ENCODE measurements at regions not wholly inside any gene's neighbourhood (a gene's known extent, or its start where the extent isn't known, plus 50 kb on each side); places are given as distances from the start of the nearest gene placed in this dataset.
"Not testable (repeated sequence)": the region's sequence is repeated elsewhere in the genome, so short reads cannot be mapped to it uniquely, and the experiment has no call there.

DNA sequence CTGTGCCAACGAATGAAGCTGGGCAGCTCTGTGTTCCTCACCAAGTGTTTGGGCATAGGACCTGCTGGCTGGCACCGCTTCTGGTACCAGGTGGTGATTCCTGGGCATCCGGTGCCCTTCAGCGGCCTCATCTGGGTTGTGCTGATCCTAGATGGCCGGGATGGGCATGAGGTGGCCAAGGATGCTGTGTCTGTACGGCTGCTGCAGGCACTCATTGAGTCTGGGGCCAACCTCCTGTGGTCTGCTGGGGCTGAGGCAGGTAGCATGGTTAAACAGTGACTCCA lies 96.1 kb upstream of the PLEKHM1 start:
- not testable (repeated sequence) for DNase-seq

DNA sequence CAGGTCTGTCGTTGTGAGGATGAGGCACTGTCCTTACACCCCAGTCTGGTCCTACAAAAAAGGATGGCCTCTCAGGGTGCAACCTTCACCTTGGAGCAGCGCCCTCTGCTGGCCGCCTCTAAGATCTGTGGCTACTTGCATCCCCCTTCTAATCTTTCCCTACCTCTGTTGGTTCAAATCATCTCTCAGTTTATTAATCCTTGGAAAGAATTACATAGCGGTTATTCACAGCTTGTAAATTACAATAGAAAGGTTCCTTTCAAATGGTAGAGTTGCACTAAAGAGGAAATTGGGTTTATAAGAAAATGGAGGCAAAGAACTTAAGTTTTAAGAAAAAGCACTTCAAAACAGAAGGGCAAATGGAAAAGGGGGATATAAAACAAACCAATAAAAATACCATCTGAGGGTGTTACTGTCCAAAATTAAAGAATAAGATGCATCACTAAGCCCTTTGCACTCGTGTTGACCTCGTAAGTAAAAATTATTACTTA lies 102.0 kb upstream of the PLEKHM1 start:
- DNase-seq = not testable (repeated sequence)

DNA sequence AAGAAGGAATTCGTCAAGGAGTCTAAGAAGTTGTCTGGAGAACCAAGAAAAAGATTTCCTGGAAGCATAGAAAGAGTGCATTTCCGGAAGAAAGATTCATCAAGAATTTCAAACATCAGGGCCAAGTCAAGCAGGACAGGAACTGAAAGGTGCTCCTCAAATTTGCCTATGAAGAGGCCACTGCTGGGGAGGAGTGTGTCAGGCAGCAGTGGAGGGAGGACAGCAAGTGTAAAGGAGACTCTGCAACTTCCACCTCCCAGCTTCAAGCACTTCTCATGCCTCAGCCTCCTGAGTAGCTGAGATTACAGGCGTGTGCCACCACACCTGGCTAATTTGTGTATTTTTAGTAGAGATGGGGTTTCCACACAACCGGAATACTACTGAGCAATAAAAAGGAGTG lies 105.8 kb upstream of the PLEKHM1 start:
- DNase-seq = not testable (repeated sequence)

DNA sequence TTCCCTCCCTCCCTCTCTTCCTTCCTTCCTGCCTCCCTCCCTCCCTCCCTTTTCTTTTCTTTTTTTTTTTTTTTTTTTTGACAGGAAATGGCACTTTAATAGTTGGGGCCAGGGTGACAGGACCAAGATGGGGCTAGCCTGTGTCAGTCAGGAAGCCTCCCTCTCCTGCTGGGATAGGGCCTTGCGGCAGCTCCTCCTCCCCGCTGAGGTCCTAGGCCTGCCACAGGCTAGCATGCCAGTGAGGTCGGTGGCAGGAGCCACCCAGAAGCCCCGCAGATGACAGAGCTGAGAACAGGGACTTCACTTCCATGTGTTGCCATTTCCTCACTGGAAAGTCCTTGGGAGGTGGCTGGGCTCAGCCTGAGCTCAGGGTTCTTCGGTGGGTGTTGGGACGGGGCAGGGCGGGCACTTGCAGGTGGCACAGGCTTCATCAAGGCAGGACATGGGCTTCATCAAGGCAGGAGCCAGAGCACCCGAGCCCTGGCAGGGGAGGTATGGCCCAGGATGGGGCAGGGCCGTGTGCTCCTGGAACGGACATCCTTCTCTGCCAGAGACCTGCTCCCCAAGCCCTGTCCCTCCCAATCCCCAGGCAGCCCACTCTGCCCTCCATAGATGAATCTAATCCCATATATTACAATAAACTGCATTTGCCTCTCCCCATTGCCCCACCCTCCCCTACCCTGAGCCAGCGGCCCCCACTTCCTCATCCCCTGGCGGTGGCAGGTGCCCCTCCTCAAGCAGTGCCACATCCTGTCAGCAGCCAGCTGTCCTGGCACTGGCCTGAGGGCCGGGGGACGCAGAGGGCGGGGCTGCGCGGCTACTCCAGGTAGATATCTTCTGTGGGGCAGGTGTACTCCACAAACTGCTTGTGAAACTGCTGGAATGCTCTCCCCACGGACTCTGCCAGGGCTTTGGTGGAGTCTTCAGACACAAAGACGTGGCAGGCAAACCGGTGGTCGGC lies 109.8 kb upstream of the PLEKHM1 start:
- DNase-seq = not testable (repeated sequence)

DNA sequence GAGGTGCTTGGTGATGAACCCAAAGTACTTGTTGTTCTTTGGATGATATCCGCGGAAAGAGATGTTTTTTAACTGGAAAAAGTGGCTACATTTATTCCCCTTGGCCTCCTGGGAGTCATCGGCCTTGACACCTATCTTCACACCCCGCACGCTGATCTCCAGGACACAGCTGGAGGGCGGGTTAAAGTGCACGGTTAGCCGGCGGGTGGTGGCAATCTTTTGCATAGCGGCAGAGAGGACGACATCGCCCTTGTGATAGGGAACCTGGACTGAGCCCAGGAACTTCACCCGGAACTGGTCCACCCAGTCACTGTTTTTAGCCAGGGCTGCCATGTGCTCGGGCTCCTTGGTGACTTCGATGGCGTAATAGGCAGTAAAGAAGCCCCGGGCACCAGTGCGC lies 110.5 kb upstream of the PLEKHM1 start:
- DNase-seq = not testable (repeated sequence)

DNA sequence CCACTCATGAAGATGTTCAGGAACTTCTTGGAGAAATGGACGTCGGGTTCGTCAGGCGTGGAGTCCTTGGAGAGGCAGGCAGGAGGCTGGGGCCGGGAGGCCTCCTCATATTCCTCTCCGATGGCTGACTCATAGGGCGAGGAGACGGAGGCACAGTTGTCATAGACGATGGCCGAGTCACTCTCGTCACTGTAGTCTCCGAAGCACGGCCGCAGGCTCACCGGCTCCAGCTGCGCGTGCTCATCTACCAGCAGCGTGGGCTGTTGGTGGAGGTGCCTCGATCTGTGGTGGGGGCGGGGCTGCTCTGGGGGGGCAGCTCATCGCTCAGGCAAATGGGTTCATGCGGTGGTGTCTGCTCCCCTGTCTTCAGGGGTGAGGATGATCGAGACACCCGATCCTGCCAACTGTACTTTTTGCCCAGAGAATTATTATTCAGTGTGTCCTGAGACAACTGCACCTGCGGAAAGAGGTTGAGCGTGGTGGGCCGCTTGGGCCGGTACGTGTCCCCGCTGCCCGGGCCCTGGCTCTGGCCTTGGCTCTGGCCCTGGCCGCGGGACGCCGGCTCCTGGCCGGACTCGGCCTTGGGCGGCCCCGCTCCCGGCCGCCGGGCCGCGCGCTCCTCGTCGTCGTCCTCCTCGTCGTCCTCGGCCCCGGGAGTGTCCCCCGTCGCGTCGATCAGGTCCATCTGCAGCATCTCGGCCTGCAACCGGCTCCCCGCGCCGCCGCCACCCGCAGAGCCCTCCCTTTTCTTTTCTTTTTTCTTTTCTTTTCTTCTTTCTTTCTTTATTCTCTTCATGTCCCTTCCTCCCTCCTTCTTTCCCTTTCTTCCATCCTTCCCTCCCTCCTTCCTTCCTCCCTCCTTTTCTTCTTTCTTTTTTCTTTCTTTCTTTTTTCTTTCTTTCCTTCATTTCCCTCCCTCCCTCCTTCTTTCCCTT lies 111.4 kb upstream of the PLEKHM1 start:
- DNase-seq = not testable (repeated sequence)

DNA sequence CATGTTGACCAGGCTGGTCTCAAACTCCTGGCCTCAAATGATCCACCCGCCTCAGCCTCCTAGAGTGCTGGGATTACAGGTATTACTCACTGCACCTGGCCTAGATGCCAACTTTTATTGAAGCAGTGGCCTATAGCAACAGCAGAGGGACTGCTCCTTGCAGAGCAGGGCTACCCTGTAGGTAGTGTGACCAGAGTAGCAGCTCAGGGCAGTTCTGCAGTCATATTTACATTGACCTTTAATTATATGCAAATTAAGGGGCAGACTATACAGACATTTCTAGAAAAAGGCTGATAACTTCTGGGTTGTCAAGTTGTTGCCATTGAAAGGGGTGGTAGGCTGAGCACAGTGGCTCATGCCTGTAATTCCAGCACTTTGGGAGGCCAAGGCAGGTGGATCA lies 115.2 kb upstream of the PLEKHM1 start:
- DNase-seq = not testable (repeated sequence)

DNA sequence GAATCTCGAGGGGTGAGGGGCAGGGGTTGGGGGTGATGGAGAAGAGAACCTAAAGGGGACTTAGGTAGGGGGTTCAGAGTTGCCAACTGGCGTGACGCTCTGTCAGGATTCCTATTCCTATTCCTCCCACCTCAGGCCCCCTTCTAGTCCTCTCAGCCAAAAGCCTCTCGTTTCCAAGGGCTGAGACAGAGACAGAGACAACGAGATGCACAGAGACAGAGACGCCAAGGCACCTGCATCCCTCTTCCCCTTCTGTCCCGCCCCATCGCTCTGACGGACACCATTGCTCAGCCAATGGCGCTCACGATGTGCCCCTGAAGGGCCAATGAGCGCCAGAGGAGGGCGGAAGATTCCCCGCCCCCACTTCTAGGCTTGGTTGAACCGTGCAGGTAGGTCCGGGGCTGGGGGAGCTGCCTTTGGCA lies 129.5 kb upstream of the PLEKHM1 start:
- not testable (repeated sequence) for DNase-seq

DNA sequence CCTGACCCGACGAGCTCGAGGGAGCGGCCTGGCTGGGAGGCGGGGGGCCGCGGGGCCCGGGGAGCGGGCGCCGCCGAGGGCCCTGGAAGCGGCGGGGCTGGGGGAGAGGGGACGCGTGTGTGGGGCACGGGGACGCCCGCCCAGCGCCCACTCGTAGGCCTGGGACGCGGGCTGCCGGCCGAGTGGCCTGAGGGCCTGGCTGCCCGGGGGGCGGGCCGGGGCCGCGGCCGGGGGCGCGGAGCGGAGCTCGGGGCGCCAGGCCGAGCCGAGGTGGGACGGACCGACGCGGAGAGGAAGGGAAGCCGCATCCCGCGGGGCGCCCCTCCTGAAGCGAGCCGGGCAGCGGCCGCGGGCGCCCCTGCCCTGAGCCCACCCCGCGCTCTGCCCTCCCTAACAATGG lies 129.9 kb upstream of the PLEKHM1 start:
- not testable (repeated sequence) for DNase-seq

DNA sequence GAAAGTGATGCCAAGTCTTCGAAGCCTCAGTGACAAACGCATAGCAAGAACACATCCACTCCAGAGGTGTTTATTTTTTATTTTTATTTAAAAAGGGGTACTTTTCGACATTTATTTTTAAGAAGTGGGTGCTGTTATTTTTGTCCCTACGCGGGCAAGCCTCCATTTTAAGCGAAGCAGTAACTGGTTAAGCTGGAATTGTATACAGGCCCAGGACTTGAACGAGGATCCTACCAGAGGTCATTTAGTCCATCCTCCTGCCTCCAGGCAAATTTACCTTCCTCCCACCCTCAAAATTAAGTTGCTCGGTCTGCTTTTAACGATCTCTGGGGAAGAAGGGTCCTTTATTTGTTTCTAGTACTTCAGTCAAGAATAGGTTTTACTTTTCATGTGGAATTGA lies 130.6 kb upstream of the PLEKHM1 start:
- DNase-seq = not testable (repeated sequence)

DNA sequence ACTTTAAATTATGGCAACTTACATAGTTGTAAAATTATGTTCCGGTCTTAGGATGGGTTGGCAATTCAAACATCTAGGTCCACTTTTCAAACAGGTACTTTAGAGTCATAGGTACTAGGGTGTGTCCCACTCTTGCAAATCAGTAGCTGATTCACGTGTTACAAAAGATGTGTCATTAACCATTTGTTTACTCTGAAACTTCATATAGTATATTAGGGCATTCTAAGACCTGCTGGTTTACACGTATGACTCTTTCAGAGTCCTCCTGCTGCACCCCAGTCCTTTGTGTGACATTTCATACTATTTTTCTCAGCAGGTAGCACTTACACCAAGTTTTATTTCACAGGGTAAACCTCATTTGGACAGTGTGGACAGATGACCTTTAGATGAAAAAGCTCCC lies 131.8 kb upstream of the PLEKHM1 start:
- not testable (repeated sequence) for DNase-seq

DNA sequence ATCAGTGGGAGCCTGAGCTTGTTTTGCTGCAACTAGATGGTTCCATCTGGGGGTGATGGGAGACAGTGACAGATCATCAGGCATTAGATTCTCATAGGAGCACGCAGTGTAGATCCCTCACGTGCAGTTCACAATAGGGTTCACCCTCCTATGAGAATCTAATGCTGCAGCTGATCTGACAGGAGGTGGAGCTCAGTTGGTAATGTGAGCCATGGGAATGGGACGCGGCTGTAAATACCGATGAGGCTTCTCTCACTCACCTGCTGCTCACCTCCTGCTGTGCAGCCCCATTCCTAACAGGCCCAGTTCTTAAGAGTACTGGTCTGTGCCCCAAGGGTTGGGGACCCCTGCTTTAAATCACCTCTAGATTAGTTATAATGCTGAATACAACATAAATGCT lies 137.5 kb upstream of the PLEKHM1 start:
- DNase-seq = no peak

DNA sequence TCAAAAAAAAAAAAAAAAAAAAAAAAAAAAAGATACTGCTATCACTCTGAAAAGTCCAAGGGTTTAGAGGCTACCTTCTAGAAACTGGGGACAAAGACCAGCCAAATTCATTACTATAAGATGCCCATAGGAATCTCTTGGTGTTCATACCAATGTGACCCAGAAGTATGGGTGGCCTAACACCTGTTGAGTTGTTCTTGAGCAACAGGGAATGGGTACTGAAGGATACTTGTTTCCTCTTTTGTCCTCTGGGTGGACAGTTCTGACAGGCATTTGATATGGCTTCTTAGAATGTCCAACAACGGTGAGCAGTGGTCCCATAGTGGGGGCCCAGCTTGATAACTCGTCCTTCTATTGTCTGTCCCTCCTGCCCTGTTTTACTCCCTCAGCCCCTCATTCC lies 141.4 kb upstream of the PLEKHM1 start:
- no peak for DNase-seq

DNA sequence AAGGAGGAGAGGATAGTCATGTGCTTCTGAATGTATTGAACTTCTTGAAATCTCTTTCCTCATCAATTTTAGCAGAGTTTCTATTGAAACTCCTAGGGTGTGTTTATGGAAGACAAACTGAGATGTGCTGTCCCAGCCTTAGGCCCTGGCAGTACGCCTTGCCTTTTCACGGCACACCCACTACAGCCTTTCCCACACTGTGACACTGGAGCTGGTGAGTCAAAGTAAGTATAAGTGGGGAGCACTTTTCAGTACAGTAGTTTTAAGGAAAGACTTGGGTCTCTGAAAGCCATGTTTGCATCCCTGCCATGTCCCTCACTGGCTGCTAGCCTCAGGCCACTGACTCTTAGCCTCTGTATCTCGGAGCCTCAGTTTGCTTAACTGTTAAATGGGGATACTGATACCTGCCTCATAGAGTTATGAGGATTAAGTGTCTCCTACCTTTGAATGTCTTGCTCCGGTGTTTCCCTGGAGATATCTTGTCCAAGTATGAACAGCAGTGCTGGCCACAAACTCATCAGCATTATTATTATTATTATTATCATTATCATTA lies 144.7 kb upstream of the CRHR1 start:
- no peak for DNase-seq

DNA sequence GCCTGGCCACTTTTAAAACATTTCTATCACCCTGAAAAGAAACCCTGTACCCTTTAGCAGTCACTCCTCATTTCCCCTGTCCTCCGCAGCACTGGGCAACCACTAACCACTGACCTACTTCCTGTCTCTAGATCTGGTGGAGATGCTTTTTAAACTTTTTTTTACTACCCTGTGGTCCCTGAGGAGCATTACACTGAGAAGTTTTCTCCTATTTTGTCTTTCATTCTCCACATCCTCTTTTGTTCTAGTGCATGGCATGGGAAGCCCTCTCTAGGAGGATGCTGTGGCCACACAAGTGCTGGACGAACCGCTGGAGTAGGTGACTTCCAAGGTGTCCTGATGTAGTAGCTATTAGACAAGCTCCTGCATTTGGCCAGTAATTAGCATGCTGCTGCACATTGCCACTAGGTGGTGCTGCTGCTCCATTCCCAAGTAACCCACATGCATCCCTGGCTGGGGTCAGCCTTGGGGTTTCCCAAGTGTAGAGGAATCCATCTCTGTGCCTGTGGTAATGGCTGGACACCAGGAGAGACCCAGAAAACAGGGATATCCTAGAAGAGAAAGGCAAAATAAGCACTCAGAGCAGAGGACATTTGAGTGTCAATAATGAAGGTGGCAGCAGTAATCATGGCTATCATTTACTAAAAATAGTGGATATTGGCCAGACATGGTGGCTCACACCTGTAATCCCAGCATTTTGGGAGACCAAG lies 143.8 kb upstream of the CRHR1 start:
- no peak for DNase-seq

DNA sequence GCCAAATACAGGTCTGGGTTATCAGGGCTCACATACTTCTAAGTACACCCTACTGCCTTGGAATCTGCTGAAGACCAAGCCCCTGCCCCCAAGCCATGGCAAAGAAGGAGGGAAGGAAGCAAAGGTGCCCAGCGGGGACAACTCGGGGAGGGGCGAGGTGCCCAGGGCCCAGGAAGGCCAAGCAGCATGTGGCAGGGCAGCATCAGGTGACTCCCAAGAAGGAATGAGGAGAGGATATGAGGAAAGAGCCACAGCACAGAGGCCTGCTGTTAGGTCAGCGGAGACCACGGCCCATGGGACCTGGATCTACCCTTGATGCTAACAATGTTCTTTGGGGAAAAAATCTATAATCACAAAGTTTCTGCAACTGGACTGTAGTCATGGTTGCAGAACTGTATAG lies 142.6 kb upstream of the CRHR1 start:
- no peak for DNase-seq

DNA sequence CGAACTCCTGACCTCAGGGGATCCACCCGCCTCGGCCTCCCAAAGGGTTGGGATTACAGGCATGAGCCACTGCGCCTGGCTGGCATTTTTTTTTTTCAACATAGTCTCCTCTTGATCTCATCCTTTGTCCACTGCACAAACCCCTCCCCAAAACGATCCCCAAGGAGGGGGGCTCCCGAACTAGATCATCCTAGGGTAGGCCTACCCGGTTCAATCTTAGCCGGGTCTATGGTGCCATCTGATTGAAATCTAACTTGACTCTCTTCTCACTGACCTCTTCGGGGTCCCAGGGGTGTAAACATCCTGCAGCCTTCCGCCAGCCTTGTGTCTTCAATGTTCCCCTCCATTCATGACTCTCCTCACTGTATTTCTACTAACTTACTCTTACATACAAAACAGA lies 140.5 kb upstream of the CRHR1 start:
- no peak for DNase-seq

DNA sequence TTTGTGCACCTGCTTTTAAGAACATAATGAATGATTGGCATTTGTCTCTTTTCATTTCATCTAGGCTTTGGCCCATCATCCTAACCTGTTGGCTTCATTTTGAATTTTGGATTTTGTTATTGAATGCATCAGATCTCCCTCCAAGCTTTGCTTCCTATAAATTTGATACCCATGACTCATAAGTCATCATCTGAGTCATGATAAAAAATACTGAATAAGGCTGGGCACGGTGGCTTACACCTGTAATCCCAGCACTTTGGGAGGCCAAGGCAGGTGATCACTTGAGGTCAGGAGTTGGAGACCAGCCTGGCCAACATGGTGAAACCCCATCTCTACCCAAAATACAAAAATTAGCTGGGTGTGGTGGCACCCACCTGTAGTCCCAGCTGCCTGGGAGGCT lies 139.5 kb upstream of the CRHR1 start:
- not testable (repeated sequence) for DNase-seq

DNA sequence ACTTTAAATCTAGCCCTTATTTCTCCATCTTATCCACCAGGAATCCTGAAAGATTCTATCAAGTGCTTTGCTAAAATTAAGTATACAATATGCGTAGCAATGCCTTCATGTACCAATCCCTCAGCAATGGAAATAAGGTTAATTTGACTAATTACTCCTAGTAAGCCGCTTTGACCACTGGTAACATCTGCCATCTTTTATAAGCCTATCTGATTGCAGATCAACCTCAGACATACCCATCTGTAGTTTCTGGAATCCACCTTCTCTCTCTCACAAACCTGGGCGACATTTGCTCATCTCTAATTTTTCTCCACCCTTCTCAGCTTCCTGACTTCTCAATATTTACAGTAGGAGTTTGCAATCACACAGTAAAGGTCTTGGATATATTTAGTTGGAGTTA lies 138.8 kb upstream of the CRHR1 start:
- DNase-seq = no peak

DNA sequence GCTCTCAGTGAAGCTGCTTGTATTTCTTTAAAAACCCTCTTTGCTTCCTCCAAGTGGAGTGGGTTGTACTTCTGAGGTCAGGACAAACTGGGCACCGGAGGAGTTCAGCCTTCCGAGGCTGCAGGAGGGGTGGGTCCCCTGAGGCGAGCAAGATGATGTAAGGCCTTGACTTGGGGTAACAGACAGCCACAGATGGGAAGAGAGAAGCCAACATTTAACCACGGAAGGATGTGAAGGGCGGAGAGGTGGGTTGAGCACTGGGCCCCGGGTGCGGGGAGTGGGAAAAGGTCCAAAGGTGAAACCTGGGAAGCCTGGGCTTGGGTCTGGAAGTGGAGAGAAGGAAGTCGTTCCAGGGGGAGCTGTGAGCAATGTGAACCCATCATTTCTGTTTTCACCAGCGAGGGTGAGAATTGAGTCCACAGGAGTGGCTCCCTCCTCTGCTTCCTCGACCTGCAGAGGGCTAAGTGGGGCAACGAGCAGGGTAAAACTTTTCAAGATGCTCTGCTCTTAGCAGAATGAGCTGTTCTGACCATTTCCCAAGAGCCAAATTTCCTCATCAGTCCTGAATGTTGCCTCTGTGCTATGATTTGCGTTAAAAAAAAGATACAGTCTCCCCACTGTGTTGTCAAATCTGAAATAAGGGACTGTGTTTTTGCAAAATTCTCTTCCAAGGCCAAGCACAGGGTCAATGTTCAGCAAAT lies 137.7 kb upstream of the CRHR1 start:
- DNase-seq = no peak

DNA sequence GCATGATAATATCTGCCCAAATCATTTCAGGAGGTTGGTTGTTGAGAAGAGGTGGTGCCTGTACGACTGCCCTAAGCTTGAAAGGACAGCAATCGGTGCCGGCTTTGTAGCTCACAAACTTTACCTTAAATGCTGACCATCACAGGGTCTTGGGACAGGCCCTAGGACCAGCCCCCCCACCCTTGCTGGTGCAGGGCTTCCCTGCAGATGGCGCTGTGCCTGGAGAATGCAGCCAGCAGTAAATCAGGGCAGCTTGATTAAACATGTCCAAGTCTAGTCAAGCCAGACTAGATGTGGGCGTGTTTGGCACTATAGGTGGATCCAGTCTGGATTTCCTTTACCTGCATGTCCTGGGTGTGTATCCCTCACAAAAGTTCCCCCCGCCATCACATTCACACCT lies 135.5 kb upstream of the CRHR1 start:
- DNase-seq = no peak

DNA sequence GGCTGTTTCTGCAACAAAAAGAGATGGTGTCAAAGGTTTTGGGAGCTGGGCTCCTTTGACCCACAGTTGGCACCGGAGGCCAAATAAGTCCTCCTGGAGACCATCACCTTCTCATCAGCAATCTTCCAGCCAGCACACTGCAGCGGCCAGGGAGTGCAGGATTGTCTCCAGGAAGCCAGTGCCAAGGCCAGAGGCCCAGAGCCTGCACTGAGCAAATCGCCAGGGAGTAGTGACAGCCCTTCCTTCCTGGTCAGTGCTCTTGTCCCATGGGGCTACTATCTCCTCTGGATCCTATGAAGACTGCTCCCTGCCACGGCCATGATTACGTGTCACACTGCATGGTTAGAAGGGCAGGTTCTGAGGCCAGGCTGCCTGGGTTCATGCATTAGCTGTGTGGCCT lies 134.3 kb upstream of the CRHR1 start:
- no peak for DNase-seq
